K562 (cell line): ENCODE measurements at regions not wholly inside any gene's neighbourhood (a gene's known extent, or its start where the extent isn't known, plus 50 kb on each side); places are given as distances from the start of the nearest gene placed in this dataset.

ENCODE experiments used
- ATAC-seq: fragments of 200-7000 bp; cut with Tn5 transposase; 3 replicates; pipeline ENCODE4 v1.9.1; 2020; ENCODE audit warnings: moderate library complexity
- BruUV-seq: library from RNA; stranded (reverse); fragments of 400-500 nt; replicated peaks from 2 replicates; lab custom pipeline; 2021; lab: Mats Ljungman, UMichigan
- CTCF ChIA-PET: fragments of 300-600 bp; formaldehyde crosslinking; extraction: SDS; loops from one replicate; lab custom pipeline; 2021; ENCODE audit warnings: low intra/inter-chr PET ratio; lab: Yijun Ruan, JAX
- POLR2A ChIA-PET: fragments of 300-600, 350-650 bp; sonication (Branson Sonifier 250); formaldehyde crosslinking; extraction: SDS; loops from one replicate; lab custom pipeline; 2021; ENCODE audit warnings: antibody characterized with exemption, inconsistent platforms; lab: Yijun Ruan, JAX
- DNase-seq, 4 experiments: peaks; one replicate each; pipeline versions ENCODE4 v3.0.0 to v3.0.0-alpha.2; 2011 to 2018; ENCODE audit warnings: low spot score in 3 of 4, mixed read lengths in 3 of 4; ENCODE audit errors: extremely low read depth in 1 of 4
- FAIRE-seq: peaks from 2 replicates; lab custom pipeline; 2011; peaks lifted over from hg19 to GRCh38; lab: Jason Lieb, UNC
- H2AFZ ChIP-seq: 2 replicates; pipeline ENCODE4 v1.6.0; 2011; ENCODE audit warnings: low read depth, low read length, control low read depth, inconsistent platforms
- H3K27ac ChIP-seq: fragments of 200-600 bp; 3 replicates; pipeline ENCODE4 v1.8.0; 2011; ENCODE audit warnings: low read depth, mild to moderate bottlenecking, control low read depth, inconsistent platforms, low read length, moderate library complexity, mixed read lengths; ENCODE audit errors: extremely low read depth
- H3K27me3 ChIP-seq, 2 experiments: fragments of 300-600 bp in 1 of 2; 2 replicates in 1 of 2; 3 replicates in 1 of 2; pipeline versions ENCODE4 v1.6.0 to v1.8.0; 2011; ENCODE audit warnings: inconsistent platforms in 2 of 2, low read length in 2 of 2, mild to moderate bottlenecking in 1 of 2, mixed read lengths in 1 of 2, moderate library complexity in 1 of 2; ENCODE audit not compliant: control insufficient read depth in 2 of 2, insufficient read depth in 2 of 2
- H3K36me3 ChIP-seq: fragments of 300-600 bp; 3 replicates; pipeline ENCODE4 v1.8.0; 2011; ENCODE audit warnings: mild to moderate bottlenecking, low read length, inconsistent platforms; ENCODE audit not compliant: control insufficient read depth, insufficient read depth
- H3K4me1 ChIP-seq, 2 experiments: fragments of 200-600 bp in 1 of 2; replicated peaks in 1 of 2; 2 replicates in 1 of 2; 3 replicates in 1 of 2; pipeline versions ENCODE4 v1.5.1 to v1.8.0; 2011; ENCODE audit warnings: inconsistent platforms in 2 of 2, low read length in 2 of 2, mild to moderate bottlenecking in 1 of 2, mixed read lengths in 1 of 2, moderate library complexity in 1 of 2; ENCODE audit not compliant: control insufficient read depth in 2 of 2, insufficient read depth in 2 of 2
- H3K4me2 ChIP-seq: 2 replicates; pipeline ENCODE4 v1.6.1; 2011; ENCODE audit warnings: low read length, control low read depth, inconsistent platforms, mixed read lengths; ENCODE audit not compliant: insufficient read depth
- H3K4me3 ChIP-seq: fragments of 200-600 bp; sonication (generic), shearing (Covaris generic); 2 replicates; pipeline ENCODE4 v1.5.1; 2016; ENCODE audit warnings: control low read depth, inconsistent platforms
- H3K79me2 ChIP-seq: fragments of 200-600 bp; 3 replicates; pipeline ENCODE4 v1.8.0; 2011; ENCODE audit warnings: low read length, inconsistent platforms; ENCODE audit not compliant: control insufficient read depth, insufficient read depth
- H3K9ac ChIP-seq, 2 experiments: 2 replicates each; pipeline versions ENCODE4 v1.6.0 to v1.6.1; 2011; ENCODE audit warnings: low read depth in 2 of 2, low read length in 2 of 2, control low read depth in 1 of 2, inconsistent platforms in 1 of 2, mild to moderate bottlenecking in 1 of 2, mixed read lengths in 1 of 2; ENCODE audit not compliant: insufficient read depth in 1 of 2
- H3K9me1 ChIP-seq: one replicate; pipeline ENCODE4 v1.6.0; 2011; ENCODE audit warnings: inconsistent platforms, mild to moderate bottlenecking, low read length, moderate library complexity; ENCODE audit not compliant: control insufficient read depth, insufficient read depth
- H3K9me3 ChIP-seq: replicated peaks from 2 replicates; pipeline ENCODE4 v1.5.1; 2011; ENCODE audit warnings: low read depth, low read length, inconsistent platforms; ENCODE audit not compliant: control insufficient read depth, insufficient read depth
- H4K20me1 ChIP-seq: replicated peaks from 2 replicates; pipeline ENCODE4 v1.6.1; 2011; ENCODE audit warnings: low read length, inconsistent platforms, mixed read lengths; ENCODE audit not compliant: control insufficient read depth, insufficient read depth
- CBFA2T3 ChIP-seq: fragments of 450-650 bp; IDR thresholded peaks from 2 replicates; pipeline ENCODE4 v1.6.1; 2017
- CGGBP1 ChIP-seq: fragments of 250-450 bp; sonication (Bioruptor Pico); IDR thresholded peaks from 2 replicates; pipeline ENCODE4 v1.9.0; 2021; ENCODE audit warnings: mild to moderate bottlenecking
- CSDE1 ChIP-seq, 2 experiments: fragments of 450-650 bp; IDR thresholded peaks; 2 replicates each; pipeline ENCODE4 v1.6.1; 2016; ENCODE audit warnings: mild to moderate bottlenecking in 1 of 2
- GABPB1 ChIP-seq: sonication (generic); formaldehyde crosslinking; IDR thresholded peaks from 2 replicates; pipeline ENCODE4 v1.8.0; 2022; ENCODE audit warnings: mild to moderate bottlenecking, missing genetic modification reagents
- ILK ChIP-seq: fragments of 450-650 bp; IDR thresholded peaks from 2 replicates; pipeline ENCODE4 v1.6.1; 2016; ENCODE audit warnings: missing genetic modification characterization, low read depth, mild to moderate bottlenecking, missing compliant biosample characterization, moderate library complexity, borderline replicate concordance
- MAFK ChIP-seq: IDR thresholded peaks from 2 replicates; pipeline ENCODE4 v1.6.1; 2011; ENCODE audit warnings: low read length, improper control_type of control experiment
- MCM2 ChIP-seq: fragments of 450-650 bp; IDR thresholded peaks from 2 replicates; pipeline ENCODE4 v1.6.1; 2017; ENCODE audit warnings: low read depth, mild to moderate bottlenecking
- MXI1 ChIP-seq: IDR thresholded peaks from 2 replicates; pipeline ENCODE4 v1.6.1; 2011; ENCODE audit warnings: low read depth, mild to moderate bottlenecking, improper control_type of control experiment, low read length
- NELFE ChIP-seq: IDR thresholded peaks from 2 replicates; pipeline ENCODE4 v1.6.1; 2011; ENCODE audit warnings: mild to moderate bottlenecking; ENCODE audit not compliant: insufficient read depth, insufficient read length
- SMC3 ChIP-seq: conservative IDR thresholded peaks from 2 replicates; pipeline ENCODE4 v1.6.1; 2011; ENCODE audit warnings: low read depth, low read length, improper control_type of control experiment; ENCODE audit not compliant: insufficient read depth
- SRSF9 ChIP-seq: fragments of 200-400 bp; formaldehyde crosslinking; IDR thresholded peaks from 2 replicates; pipeline ENCODE4 v1.6.1; 2017; ENCODE audit warnings: low read depth, low read length, borderline replicate concordance
- STAT6 ChIP-seq: sonication (generic); formaldehyde crosslinking; IDR thresholded peaks from 2 replicates; pipeline ENCODE4 v1.8.1; 2023; ENCODE audit warnings: mild to moderate bottlenecking, missing genetic modification reagents
- TCFL5 ChIP-seq: fragments of 250-450 bp; sonication (Bioruptor Pico); conservative IDR thresholded peaks from 2 replicates; pipeline ENCODE4 v1.6.1; 2021; ENCODE audit warnings: mild to moderate bottlenecking, moderate library complexity, matching md5 sums
- ZEB2 ChIP-seq: fragments of 450-650 bp; IDR thresholded peaks from 2 replicates; pipeline ENCODE4 v1.6.1; 2016
- ZNF347 ChIP-seq: fragments of 450-650 bp; formaldehyde crosslinking; IDR thresholded peaks from 2 replicates; pipeline ENCODE4 v1.4.0; 2020; ENCODE audit warnings: low read depth, mild to moderate bottlenecking, moderate library complexity
- ZNF583 ChIP-seq: fragments of 250-450 bp; sonication (Bioruptor Pico); IDR thresholded peaks from 2 replicates; pipeline ENCODE4 v1.4.0; 2020
- ZNF584 ChIP-seq: fragments of 200-800 bp; sonication (Bioruptor generic); IDR thresholded peaks from 2 replicates; pipeline ENCODE4 v1.6.1; 2016; ENCODE audit warnings: low read depth, mild to moderate bottlenecking, missing genetic modification characterization, missing compliant biosample characterization
- ZNF830 ChIP-seq: fragments of 250-450 bp; sonication (Bioruptor Pico); IDR thresholded peaks from 2 replicates; pipeline ENCODE4 v1.5.0; 2021; ENCODE audit warnings: mild to moderate bottlenecking
- WGBS: fragments of 100-300 bp; shearing (Covaris generic); methylation state at CpG from one replicate; pipeline ENCODE4 v1.1.6; 2016; ENCODE audit warnings: low coverage, mixed read lengths; ENCODE audit not compliant: insufficient coverage; ENCODE audit errors: missing lambda C conversion rate; 5-methylcytosine and 5-hydroxymethylcytosine counted together
- in situ Hi-C: fragments of 300-500 bp; cut with MboI; formaldehyde crosslinking; loops from 4 replicates; pipeline ENCODE4 v1.15.0; 2018; ENCODE audit warnings: inconsistent platforms, mixed read lengths
- intact Hi-C: fragments of 100-400 bp; cut with micrococcal nuclease; formaldehyde crosslinking; loops from 2 replicates; pipeline ENCODE4 v1.14.2; 2022
- TF ChIP-seq, protein P1 (sequence below): sonication (generic); formaldehyde crosslinking; IDR thresholded peaks from 2 replicates; pipeline ENCODE4 v1.8.1; 2023; ENCODE audit warnings: mild to moderate bottlenecking, missing genetic modification reagents
- TF ChIP-seq, protein P2 (sequence below): fragments of 250-450 bp; sonication (Bioruptor Pico); IDR thresholded peaks from 2 replicates; pipeline ENCODE4 v1.5.1; 2021; ENCODE audit warnings: mild to moderate bottlenecking

GRCh38 chr3:99442599-99442998, 195.8 kb upstream of the COL8A1 start:
- H3K4me3 ChIP-seq, result no peak overlapping the region
- FAIRE-seq, result no peak
- no peak overlapping the region for H3K27ac ChIP-seq
- in situ Hi-C loops, result no loop called here
- H3K4me1 ChIP-seq, result no peaks in the 10 kb centered on the region
- H3K9ac ChIP-seq, result no peak overlapping the region
- no peaks in the 10 kb centered on the region for H3K9me3 ChIP-seq
- CTCF ChIA-PET, result no interaction called here
- DNase-seq, result no peak
- TF ChIP-seq, protein P1, sequence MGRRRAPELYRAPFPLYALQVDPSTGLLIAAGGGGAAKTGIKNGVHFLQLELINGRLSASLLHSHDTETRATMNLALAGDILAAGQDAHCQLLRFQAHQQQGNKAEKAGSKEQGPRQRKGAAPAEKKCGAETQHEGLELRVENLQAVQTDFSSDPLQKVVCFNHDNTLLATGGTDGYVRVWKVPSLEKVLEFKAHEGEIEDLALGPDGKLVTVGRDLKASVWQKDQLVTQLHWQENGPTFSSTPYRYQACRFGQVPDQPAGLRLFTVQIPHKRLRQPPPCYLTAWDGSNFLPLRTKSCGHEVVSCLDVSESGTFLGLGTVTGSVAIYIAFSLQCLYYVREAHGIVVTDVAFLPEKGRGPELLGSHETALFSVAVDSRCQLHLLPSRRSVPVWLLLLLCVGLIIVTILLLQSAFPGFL, result no peak
- TF ChIP-seq MCM2 (no peak), CSDE1 (IDR thresholded peaks at IDR 0.05) (no peak), ZNF347 (CRISPR knock-in tag) (no peak), NELFE (no peak), TCFL5 (CRISPR knock-in tag) (no peak), MXI1 (no peak), GABPB1 (CRISPR knock-in tag) (no peak), ZEB2 (no peak), MAFK (no peak), ILK (tag) (no peak), SRSF9 (no peak), STAT6 (CRISPR knock-in tag) (no peak), ZNF830 (CRISPR knock-in tag) (no peak), SMC3 (no peak), ZNF584 (CRISPR knock-in tag) (no peak), ZNF583 (no peak), CBFA2T3 (no peak), CGGBP1 (CRISPR knock-in tag) (no peak)
- TF ChIP-seq, protein P2, sequence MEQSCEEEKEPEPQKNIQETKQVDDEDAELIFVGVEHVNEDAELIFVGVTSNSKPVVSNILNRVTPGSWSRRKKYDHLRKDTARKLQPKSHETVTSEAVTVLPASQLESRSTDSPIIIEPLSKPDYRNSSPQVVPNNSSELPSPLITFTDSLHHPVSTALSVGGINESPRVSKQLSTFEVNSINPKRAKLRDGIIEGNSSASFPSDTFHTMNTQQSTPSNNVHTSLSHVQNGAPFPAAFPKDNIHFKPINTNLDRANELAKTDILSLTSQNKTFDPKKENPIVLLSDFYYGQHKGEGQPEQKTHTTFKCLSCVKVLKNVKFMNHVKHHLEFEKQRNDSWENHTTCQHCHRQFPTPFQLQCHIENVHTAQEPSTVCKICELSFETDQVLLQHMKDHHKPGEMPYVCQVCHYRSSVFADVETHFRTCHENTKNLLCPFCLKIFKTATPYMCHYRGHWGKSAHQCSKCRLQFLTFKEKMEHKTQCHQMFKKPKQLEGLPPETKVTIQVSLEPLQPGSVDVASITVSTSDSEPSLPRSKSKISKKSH (CRISPR knock-in tag), result no peak
- TF ChIP-seq, all 486 proteins: peak for 0
- POLR2A ChIA-PET, result no interaction called here
- Histone ChIP-seq H2AFZ (no peak overlapping the region), H4K20me1 (no peaks in the 10 kb centered on the region), H3K4me2 (no peak overlapping the region), H3K36me3 (no peaks in the 10 kb centered on the region), H3K9me1 (no peaks in the 10 kb centered on the region), H3K27me3 (no peaks in the 10 kb centered on the region), H3K79me2 (no peaks in the 10 kb centered on the region)
- intact Hi-C loops, result no loop called here
- no peak for ATAC-seq
- WGBS, result 0% methylated on average over 2 of the region's 2 CpGs
- no TSS peak for BruUV-seq
